Activated naive CD8-positive, alpha-beta T cell treated with anti-CD3 and anti-CD28 coated beads, Interleukin-2, amount 10 ng/mL, durations not matched to agents 7 days and 5 days (primary cell): ENCODE measurements at regions not wholly inside any gene's neighbourhood (a gene's known extent, or its start where the extent isn't known, plus 50 kb on each side); places are given as distances from the start of the nearest gene placed in this dataset.

ENCODE experiments used
- ATAC-seq: fragments of 150-1000 bp; cut with Tn5 transposase; one replicate; pipeline ENCODE4 v1.10.0; 2021; ENCODE audit warnings: low read depth, moderate library complexity
- POLR2A ChIA-PET: fragments of 350-600 bp; sonication (Branson Sonifier 250); formaldehyde crosslinking; loops from one replicate; lab custom pipeline; 2021; ENCODE audit warnings: antibody characterized with exemption; lab: Charles Lee
- DNase-seq: peaks from one replicate; pipeline ENCODE4 v3.0.0; 2021
- H3K27ac Mint-ChIP-seq: one replicate; pipeline ENCODE4 v1.8.0; 2022; ENCODE audit warnings: mild to moderate bottlenecking, mixed read lengths
- H3K27me3 Mint-ChIP-seq: one replicate; pipeline ENCODE4 v1.8.0; 2022; ENCODE audit warnings: mild to moderate bottlenecking, moderate library complexity, mixed read lengths
- H3K36me3 Mint-ChIP-seq: one replicate; pipeline ENCODE4 v1.8.0; 2021; ENCODE audit warnings: mild to moderate bottlenecking, mixed read lengths
- H3K4me1 Mint-ChIP-seq: one replicate; pipeline ENCODE4 v1.8.0; 2021; ENCODE audit warnings: mixed read lengths
- H3K4me3 Mint-ChIP-seq: one replicate; pipeline ENCODE4 v1.8.0; 2022; ENCODE audit warnings: mild to moderate bottlenecking, moderate library complexity, mixed read lengths
- H3K9me3 Mint-ChIP-seq: one replicate; pipeline ENCODE4 v1.8.0; 2021; ENCODE audit warnings: mixed read lengths

GRCh38 chr12:125463386-125463785 is 398.2 kb downstream of the AACS start:
- no peaks in the 10 kb centered on the region for H3K36me3 Mint-ChIP-seq
- ATAC-seq (no peak), DNase-seq (no peak)
- no peaks in the 10 kb centered on the region for H3K27me3 Mint-ChIP-seq
- H3K27ac Mint-ChIP-seq = no peak overlapping the region
- H3K4me3 Mint-ChIP-seq = no peak overlapping the region
- POLR2A ChIA-PET = no interaction called here
- H3K4me1 Mint-ChIP-seq = no peaks in the 10 kb centered on the region
- H3K9me3 Mint-ChIP-seq = no peaks in the 10 kb centered on the region

- DNase-seq = no peak
- no peak overlapping the region for H3K27ac Mint-ChIP-seq
- no peak overlapping the region for H3K4me3 Mint-ChIP-seq
- H3K27me3 Mint-ChIP-seq = no peaks in the 10 kb centered on the region
- no peaks in the 10 kb centered on the region for H3K4me1 Mint-ChIP-seq
- H3K9me3 Mint-ChIP-seq = no peaks in the 10 kb centered on the region
- no peaks in the 10 kb centered on the region for H3K36me3 Mint-ChIP-seq
- POLR2A ChIA-PET = no interaction called here
- no peak for ATAC-seq
These were observed 402.1 kb downstream of the AACS start for GRCh38 chr12:125467363-125467762.

GRCh38 chr12:125469683-125470082 is 404.4 kb downstream of the AACS start:
- no peaks in the 10 kb centered on the region for H3K27me3 Mint-ChIP-seq
- no peak for DNase-seq

GRCh38 chr12:125470838-125471783 is 405.9 kb downstream of the AACS start:
- no peak for ATAC-seq
- H3K9me3 Mint-ChIP-seq = no peaks in the 10 kb centered on the region
- no peaks in the 10 kb centered on the region for H3K4me1 Mint-ChIP-seq
- no peaks in the 10 kb centered on the region for H3K27me3 Mint-ChIP-seq
- POLR2A ChIA-PET = no interaction called here
- no peaks in the 10 kb centered on the region for H3K36me3 Mint-ChIP-seq
- no peak overlapping the region for H3K27ac Mint-ChIP-seq
- no peak for DNase-seq
- H3K4me3 Mint-ChIP-seq = no peak overlapping the region

More at GRCh38 chr12:125469683-125470082, 404.4 kb downstream of the AACS start:
- POLR2A ChIA-PET = no interaction called here
- no peak overlapping the region for H3K27ac Mint-ChIP-seq
- H3K9me3 Mint-ChIP-seq = no peaks in the 10 kb centered on the region
- H3K4me3 Mint-ChIP-seq = no peak overlapping the region
- no peak for ATAC-seq
- no peaks in the 10 kb centered on the region for H3K4me1 Mint-ChIP-seq
- H3K36me3 Mint-ChIP-seq = no peaks in the 10 kb centered on the region

GRCh38 chr12:125473501-125473900 is 408.3 kb downstream of the AACS start:
- H3K27ac Mint-ChIP-seq = no peak overlapping the region
- H3K27me3 Mint-ChIP-seq = no peaks in the 10 kb centered on the region
- H3K36me3 Mint-ChIP-seq = no peaks in the 10 kb centered on the region
- ATAC-seq = no peak
- no peaks in the 10 kb centered on the region for H3K4me1 Mint-ChIP-seq
- DNase-seq = no peak
- POLR2A ChIA-PET = no interaction called here
- no peak overlapping the region for H3K4me3 Mint-ChIP-seq
- H3K9me3 Mint-ChIP-seq = no peaks in the 10 kb centered on the region

GRCh38 chr12:125487336-125487735 is 422.1 kb downstream of the AACS start:
- no peak for DNase-seq
- no peak overlapping the region for H3K27ac Mint-ChIP-seq
- H3K9me3 Mint-ChIP-seq = no peaks in the 10 kb centered on the region
- no peaks in the 10 kb centered on the region for H3K36me3 Mint-ChIP-seq
- no peak for ATAC-seq
- POLR2A ChIA-PET = no interaction called here
- H3K27me3 Mint-ChIP-seq = no peaks in the 10 kb centered on the region
- no peak overlapping the region for H3K4me3 Mint-ChIP-seq
- no peaks in the 10 kb centered on the region for H3K4me1 Mint-ChIP-seq

GRCh38 chr12:125491553-125491952 is 426.3 kb downstream of the AACS start:
- Mint-ChIP-seq H3K4me3 (no peak overlapping the region), H3K36me3 (no peaks in the 10 kb centered on the region), H3K9me3 (peaks cover 3% of the 10 kb centered on the region), H3K27me3 (no peaks in the 10 kb centered on the region), H3K27ac (no peak overlapping the region), H3K4me1 (no peaks in the 10 kb centered on the region)
- ATAC-seq = no peak
- POLR2A ChIA-PET = no interaction called here
- no peak for DNase-seq

- POLR2A ChIA-PET = no interaction called here
- Mint-ChIP-seq H3K27ac (no peak overlapping the region), H3K4me3 (no peak overlapping the region), H3K9me3 (peaks cover 3% of the 10 kb centered on the region), H3K4me1 (no peaks in the 10 kb centered on the region), H3K27me3 (no peaks in the 10 kb centered on the region), H3K36me3 (no peaks in the 10 kb centered on the region)
- ATAC-seq (no peak), DNase-seq (no peak)
These were observed 427.4 kb downstream of the AACS start for GRCh38 chr12:125492354-125493270.

- POLR2A ChIA-PET = no interaction called here
- ATAC-seq (no peak), DNase-seq (no peak)
- Mint-ChIP-seq H3K4me3 (no peak overlapping the region), H3K4me1 (no peaks in the 10 kb centered on the region), H3K27ac (no peak overlapping the region), H3K27me3 (no peaks in the 10 kb centered on the region), H3K36me3 (no peaks in the 10 kb centered on the region), H3K9me3 (peaks cover 3% of the 10 kb centered on the region)
These were observed 428.6 kb downstream of the AACS start for GRCh38 chr12:125493704-125494308.

GRCh38 chr12:125503128-125503527 is 437.9 kb downstream of the AACS start:
- Mint-ChIP-seq H3K4me1 (no peaks in the 10 kb centered on the region), H3K4me3 (no peak overlapping the region), H3K36me3 (no peaks in the 10 kb centered on the region), H3K27ac (no peak overlapping the region), H3K9me3 (no peaks in the 10 kb centered on the region), H3K27me3 (peaks cover 4% of the 10 kb centered on the region)
- ATAC-seq (no peak), DNase-seq (no peak)
- POLR2A ChIA-PET = no interaction called here

- Mint-ChIP-seq H3K4me3 (no peak overlapping the region), H3K4me1 (no peaks in the 10 kb centered on the region), H3K9me3 (no peaks in the 10 kb centered on the region), H3K27ac (no peak overlapping the region), H3K36me3 (no peaks in the 10 kb centered on the region), H3K27me3 (peaks cover 3% of the 10 kb centered on the region)
- DNase-seq (no peak), ATAC-seq (no peak)
- POLR2A ChIA-PET = no interaction called here
These were observed 444.0 kb downstream of the AACS start for GRCh38 chr12:125509195-125509594.

GRCh38 chr12:125512541-125513298 is 447.5 kb downstream of the AACS start:
- POLR2A ChIA-PET = no interaction called here

GRCh38 chr12:125515887-125516286 is 450.7 kb downstream of the AACS start:
- H3K4me3 Mint-ChIP-seq = no peak overlapping the region
- H3K9me3 Mint-ChIP-seq = no peaks in the 10 kb centered on the region
- no peak overlapping the region for H3K27ac Mint-ChIP-seq
- no peaks in the 10 kb centered on the region for H3K4me1 Mint-ChIP-seq
- POLR2A ChIA-PET = no interaction called here
- H3K27me3 Mint-ChIP-seq = no peaks in the 10 kb centered on the region
- H3K36me3 Mint-ChIP-seq = no peaks in the 10 kb centered on the region
- DNase-seq = no peak
- no peak for ATAC-seq

More at GRCh38 chr12:125512541-125513298, 447.5 kb downstream of the AACS start:
- no peaks in the 10 kb centered on the region for H3K4me1 Mint-ChIP-seq
- no peaks in the 10 kb centered on the region for H3K36me3 Mint-ChIP-seq
- no peak for ATAC-seq
- no peak overlapping the region for H3K4me3 Mint-ChIP-seq
- no peaks in the 10 kb centered on the region for H3K27me3 Mint-ChIP-seq
- no peak overlapping the region for H3K27ac Mint-ChIP-seq
- DNase-seq = no peak
- no peaks in the 10 kb centered on the region for H3K9me3 Mint-ChIP-seq
